Stimulated activated CD4-positive, alpha-beta T cell treated with anti-CD3 and anti-CD28 coated beads, Interleukin-12 subunit alpha, Interleukin-12 subunit beta, amount 100 ng/mL, for 24 hours (primary cell): ENCODE measurements at regions not wholly inside any gene's neighbourhood (a gene's known extent, or its start where the extent isn't known, plus 50 kb on each side); places are given as distances from the start of the nearest gene placed in this dataset.
A peak's percentile ranks its signal among the peaks of the same experiment; 100 is the strongest.

Experiments
- DNase-seq, 2 experiments: peaks; one replicate each; pipeline ENCODE4 v3.0.0-alpha.2; 2020; ENCODE audit warnings: low read depth in 2 of 2

- DNase-seq, result no peak
These were observed 107.5 kb downstream of the CYSLTR2 start for GRCh38 chr13:48761256-48761655.

DNA sequence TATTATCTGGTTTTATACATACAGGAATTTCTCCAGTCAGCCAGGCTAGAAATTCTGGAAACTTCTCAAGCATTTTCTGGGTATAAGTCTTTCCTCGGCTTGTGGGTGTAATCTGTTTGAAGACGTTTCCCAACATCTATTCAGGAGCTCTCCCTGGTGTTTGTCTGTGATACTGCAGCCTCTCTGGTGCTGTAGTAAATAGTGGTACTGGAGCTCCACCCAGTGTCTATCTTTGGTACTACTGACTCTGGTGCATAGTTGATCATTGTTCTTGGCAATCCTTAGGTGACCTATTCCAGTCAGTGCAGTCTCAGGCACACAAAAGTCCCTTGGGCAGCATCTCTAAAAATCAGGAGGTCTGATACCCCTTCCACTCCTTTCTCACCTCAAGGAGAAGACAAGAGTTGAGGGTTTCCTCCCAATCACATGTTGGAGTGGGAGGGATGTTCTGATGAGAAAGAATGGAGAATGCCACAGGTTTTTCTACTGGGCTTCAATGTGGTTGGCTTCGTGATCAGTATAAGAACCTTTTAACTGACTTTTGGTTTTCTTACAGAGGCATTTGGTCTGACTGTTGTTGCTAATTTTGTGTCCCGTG is 115.5 kb downstream of the CYSLTR2 start:
- DNase-seq, result peak; percentile 68 to 85

DNA sequence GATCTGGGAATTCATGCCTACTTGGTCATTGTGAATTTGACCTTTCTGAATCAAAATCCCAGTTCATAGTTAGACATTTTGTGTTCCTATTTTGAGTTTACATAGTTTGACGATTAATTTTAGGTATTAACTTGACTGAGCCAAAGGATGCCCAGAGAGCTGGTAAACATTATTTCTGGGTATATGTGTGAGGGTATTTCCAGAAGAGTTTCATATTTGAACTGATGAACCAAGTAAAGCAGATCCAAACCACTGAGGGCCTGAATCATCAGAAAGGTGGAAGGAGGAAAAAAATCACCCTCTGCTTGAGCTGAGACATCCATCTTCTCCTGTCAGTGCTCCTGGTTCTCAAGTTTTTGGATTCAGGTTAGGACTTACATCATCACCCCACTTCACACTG is 116.6 kb downstream of the CYSLTR2 start:
- no peak for DNase-seq

GRCh38 chr13:48772908-48773307 is 119.2 kb downstream of the CYSLTR2 start:
- no peak for DNase-seq

GRCh38 chr13:48773531-48774275 is 120.0 kb downstream of the CYSLTR2 start:
- DNase-seq, result no peak

DNA sequence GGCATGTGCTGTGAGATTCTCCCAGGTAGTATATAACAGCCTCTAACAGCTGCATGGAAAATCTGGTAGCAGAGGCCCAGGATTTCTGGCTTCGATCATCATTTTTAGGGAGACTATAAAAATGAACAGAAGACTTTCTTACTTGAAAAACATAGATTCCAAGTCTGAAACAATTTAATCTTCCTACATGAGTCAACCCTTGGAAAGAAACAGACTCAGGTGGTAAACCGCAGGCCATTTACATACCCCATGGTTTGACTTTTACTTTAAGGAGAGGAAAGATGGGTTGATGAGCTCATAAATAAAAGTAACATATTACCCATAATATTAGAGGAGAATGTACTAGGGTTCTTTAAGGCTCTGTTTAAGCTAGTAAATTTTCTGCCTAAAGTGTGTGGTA is 121.6 kb downstream of the CYSLTR2 start:
- DNase-seq, result no peak

DNA sequence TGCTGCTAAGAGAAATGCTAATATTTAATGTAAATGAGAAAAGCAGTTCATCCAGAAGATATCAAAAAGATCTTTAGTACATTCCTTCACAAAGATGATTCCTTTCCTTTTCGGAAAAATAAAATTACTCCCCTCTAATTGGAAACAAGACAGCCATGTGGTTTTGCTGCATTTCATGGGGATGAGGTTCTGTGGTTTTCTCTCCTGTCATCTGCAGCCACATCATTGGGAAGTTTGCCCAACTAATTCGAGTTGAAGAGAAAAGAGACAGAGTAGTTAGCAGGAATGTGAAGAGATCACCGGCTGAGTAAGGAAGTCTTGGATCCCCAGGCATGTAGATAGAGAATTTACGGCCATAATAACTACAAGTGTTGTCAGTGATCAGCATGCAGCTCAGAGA is 122.1 kb downstream of the CYSLTR2 start:
- DNase-seq, result no peak

- DNase-seq, result no peak
These were observed 122.7 kb downstream of the CYSLTR2 start for GRCh38 chr13:48776401-48776800.

DNA sequence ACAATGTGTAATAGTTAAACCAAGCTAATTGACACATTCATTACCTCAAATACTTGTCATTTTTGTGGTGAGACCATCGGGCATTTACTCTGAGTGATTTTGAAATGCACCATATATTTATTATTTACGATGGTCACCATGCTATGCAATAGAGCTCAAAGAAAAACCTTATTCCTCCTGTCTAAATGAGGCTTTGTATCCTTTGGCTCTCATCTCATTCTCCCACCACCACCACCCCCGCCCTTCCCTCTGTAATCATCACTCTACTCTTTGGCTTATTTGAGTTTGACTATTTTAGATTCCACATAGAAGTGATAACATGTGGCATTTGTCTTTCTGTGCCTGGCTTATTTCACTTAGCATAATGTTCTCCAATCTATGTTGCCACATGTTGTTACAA is 124.9 kb downstream of the CYSLTR2 start:
- no peak for DNase-seq

- DNase-seq, result no peak
These were observed 127.1 kb downstream of the CYSLTR2 start for GRCh38 chr13:48780713-48781341.

GRCh38 chr13:48782429-48782840 is 128.7 kb downstream of the CYSLTR2 start:
- DNase-seq, result no peak

- no peak for DNase-seq
These were observed 129.5 kb downstream of the CYSLTR2 start for GRCh38 chr13:48783181-48783630.

DNA sequence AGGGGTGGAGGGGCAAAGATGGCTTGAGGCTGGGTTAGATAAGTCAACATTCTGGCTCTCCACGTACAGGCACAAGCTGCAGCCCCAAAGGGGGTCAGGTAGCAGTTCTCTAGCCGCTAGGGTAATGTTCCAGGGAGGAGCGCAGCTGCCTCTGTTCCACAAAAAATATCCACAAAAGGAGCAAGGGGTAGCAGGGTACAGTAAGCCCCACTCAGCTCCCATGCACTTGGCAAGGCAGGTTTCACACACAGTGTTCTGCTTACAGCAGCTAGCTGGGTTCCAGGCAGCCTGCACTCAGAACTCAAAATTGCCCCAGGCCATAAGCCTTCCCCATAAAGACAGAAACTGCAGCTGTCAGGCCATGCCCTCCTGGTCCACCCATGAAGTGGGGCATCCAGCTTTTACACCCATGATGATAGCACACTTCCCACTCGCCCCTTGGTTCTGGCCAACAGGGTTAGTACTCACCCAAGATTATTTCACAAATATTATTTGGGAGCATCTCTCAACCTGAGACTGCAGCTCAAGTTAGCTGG is 130.0 kb downstream of the CYSLTR2 start:
- no peak for DNase-seq

- no peak for DNase-seq
These were observed 131.3 kb downstream of the CYSLTR2 start for GRCh38 chr13:48784916-48785548.

- no peak for DNase-seq
These were observed 136.5 kb downstream of the CYSLTR2 start for GRCh38 chr13:48790199-48790598.

DNA sequence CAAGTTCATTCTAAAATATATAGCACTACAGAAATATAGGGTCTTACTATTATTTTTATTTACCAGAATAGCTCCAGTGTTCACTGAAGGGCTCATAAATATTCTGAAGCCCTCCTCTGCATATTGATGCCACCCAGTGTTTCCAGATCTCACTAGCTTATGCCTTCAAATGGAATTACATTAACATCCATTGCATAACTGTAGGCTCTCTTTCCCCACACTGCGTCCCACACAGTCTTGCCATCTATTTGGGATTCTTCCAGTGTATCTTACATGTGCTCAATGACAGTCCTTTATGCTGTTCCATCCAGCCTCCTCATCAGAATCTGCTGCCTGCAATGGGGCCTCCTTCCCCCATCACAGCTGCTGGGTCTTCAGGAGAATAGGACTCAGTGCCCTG is 137.2 kb downstream of the CYSLTR2 start:
- DNase-seq, result no peak

GRCh38 chr13:48797127-48797526 is 143.4 kb downstream of the CYSLTR2 start:
- no peak for DNase-seq

DNA sequence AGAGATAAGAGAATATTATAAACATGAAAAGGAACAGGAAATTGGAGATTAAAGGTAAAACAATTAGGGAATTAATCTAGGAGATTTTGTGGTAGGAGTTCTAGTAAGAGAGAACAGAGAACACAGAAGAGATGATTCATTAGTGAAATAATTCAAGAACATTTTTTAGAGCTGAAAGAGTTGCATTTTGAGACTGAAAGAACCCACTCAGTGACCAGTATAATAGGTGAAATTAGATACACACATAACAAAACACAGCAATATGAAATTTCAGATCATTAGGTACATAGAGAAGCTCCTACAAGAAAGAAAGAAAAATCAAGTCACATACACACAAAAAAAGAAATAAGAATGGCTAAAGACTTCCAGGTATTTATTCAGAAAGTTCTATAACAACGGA is 144.0 kb downstream of the CYSLTR2 start:
- DNase-seq, result no peak

- DNase-seq, result no peak
These were observed 144.5 kb downstream of the CYSLTR2 start for GRCh38 chr13:48798180-48798579.

DNA sequence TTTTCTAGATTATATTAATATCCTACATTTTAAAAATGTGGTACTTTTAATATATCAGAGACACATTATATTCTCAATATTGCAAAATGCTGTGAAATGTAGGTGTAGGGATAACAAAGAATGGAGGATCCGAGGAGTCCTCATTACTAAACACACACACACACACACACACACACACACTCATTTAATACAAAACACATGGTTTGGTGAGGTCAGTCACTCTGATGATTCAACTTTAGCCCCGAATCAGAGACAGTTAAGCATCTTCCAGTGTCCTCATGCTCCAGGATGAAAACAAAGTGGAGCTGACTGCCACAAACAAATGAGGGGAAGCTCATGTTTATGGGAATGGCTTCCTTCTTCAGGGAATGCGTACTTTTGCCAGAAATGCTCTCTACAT is 147.5 kb downstream of the CYSLTR2 start:
- DNase-seq, result no peak

DNA sequence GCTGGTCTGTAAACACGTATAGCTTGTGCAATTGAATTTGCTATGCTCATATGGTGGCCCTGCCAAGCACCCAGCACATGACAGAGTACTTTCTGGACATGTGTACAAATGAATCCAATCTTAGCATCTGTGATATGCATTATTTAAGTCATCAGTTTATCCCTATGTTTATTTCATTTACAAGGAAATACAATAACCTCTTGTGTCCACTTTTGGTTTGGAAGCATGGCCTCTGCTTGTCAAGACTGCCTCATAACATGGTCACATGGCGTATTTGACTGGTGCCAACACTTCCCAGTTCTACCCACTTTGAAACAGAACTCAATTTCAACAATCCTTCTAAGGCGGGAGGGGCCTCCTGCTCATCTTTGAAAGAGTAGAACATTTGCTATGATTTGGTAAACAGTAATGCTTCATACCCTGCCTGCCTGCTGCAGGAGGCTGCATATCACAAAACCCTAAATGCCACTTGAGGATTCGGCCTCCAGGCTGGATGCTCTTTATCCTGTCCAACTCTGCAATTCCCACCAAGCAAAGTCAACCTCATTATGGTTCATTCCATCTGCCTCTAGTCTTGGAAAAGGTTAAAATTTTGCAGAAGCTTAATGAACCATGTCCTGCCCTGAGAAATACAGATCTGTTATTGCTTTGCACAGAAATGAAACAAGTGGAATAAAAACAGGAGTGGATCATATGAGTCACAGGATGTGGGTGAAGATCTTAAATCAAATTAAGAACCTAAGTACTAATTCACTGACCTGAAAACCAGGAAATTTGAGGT is 151.3 kb downstream of the CYSLTR2 start:
- no peak for DNase-seq

DNA sequence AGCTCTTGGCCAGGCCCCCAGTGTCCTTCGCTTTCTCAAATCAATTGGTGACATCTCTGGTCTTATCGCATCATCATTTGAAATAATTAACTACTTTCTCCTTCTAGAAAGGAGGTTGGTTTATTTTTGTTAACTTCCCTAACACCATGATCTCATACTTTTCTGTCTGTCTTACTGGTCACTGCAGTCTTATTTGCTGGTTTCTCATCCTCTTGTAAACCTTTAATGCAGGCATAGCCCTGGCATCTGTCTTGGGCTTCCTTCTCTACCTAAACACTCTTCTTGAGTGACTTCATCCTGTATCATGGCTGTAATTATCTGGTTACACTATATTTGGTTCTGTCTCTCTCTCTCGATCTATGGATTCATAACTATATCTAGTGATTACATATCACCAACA is 152.8 kb downstream of the CYSLTR2 start:
- no peak for DNase-seq
